Thyroid gland (tissue), 4 donors: ENCODE measurements at regions not wholly inside any gene's neighbourhood (a gene's known extent, or its start where the extent isn't known, plus 50 kb on each side); places are given as distances from the start of the nearest gene placed in this dataset.

ENCODE experiments used
- CTCF ChIP-seq, 6 experiments: fragments of 200-600 bp in 3 of 6; fragments of 450-650 bp in 3 of 6; sonication (generic) in 3 of 6; IDR thresholded peaks; one replicate each; pipeline ENCODE4 v1.5.1; 2016 to 2019; ENCODE audit warnings: antibody characterized with exemption in 6 of 6, mild to moderate bottlenecking in 2 of 6, inconsistent platforms in 1 of 6, moderate library complexity in 1 of 6
- POLR2A ChIP-seq, 2 donors: fragments of 450-650 bp; IDR thresholded peaks; one replicate each; pipeline ENCODE4 v1.6.1; 2017; ENCODE audit warnings: antibody characterized with exemption in 2 of 2, mild to moderate bottlenecking in 2 of 2, moderate library complexity in 1 of 2

GRCh38 chr6:144844596-144844995 is 559.5 kb downstream of the UTRN start:
- TF ChIP-seq CTCF (IDR thresholded peaks at IDR 0.05) (no peak), POLR2A (IDR thresholded peaks at IDR 0.05) (no peak)
